GM19468 (cell line): ENCODE measurements at regions not wholly inside any gene's neighbourhood (a gene's known extent, or its start where the extent isn't known, plus 50 kb on each side); places are given as distances from the start of the nearest gene placed in this dataset.

Source experiments
- ATAC-seq: cut with Tn5 transposase; IDR thresholded peaks from one replicate; pipeline ENCODE4 v1.9.1; 2021; ENCODE audit warnings: mild to moderate bottlenecking, moderate library complexity, moderate number of reproducible peaks; ENCODE audit not compliant: unreplicated experiment; ENCODE audit errors: extremely low read depth

DNA sequence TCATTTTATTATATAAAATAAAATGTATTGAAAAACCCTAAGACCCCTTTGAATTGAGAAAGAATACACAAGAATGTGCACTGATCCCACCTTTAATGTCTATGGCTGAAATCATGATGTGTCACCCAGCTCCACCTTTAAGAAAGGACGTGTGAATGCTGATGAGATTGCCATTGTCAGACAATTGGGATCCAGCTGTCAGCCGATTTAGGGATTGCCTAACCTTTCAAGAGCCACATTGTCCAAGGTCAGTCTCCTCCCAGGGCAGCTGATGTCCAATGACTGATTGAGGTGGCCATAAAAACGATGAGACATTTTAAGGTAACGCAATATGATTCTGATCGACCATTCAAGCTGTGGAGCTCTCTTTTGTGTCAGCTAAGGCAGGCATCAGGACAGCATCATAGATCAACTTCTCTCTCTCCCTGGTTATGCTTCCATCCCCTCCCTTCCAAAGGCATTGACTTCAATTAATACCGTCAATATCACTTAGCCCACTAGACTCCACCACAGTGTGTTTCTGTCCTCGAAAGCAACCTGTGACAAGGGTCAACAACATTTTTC is 1676.4 kb downstream of the PCDH7 start:
- no peak for ATAC-seq

GRCh38 chr4:32400870-32401269 is 1680.7 kb downstream of the PCDH7 start:
- ATAC-seq = no peak

DNA sequence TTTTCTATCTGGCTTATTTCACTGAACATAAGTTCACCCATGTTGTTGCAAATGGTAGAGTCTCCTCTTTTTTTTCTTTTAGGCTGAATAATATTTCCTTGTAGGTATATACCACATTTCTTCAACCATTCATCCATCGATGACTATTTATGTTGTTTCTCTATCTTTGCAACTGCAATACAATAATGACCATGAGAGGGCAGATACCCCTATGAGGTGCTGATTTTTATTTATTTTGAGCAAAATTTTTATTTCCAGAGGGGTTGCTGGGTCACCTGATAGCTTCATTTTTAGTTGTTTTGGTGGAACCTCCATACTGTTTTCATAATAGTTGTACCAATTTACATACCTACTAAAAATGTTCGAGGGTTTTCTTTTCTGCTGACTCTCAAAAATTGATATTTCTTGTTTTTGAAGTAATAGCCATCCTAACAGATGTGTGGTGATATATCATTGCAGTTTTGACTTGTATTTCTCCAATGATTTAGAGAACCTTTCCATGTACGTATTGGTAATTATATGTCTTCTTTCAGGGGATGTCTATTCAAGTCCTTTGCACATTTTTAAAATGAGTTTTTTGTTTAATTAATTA is 1697.0 kb downstream of the PCDH7 start:
- no peak for ATAC-seq

- no peak for ATAC-seq
Observed at GRCh38 chr4:32423267-32423666, 1703.1 kb downstream of the PCDH7 start.

- ATAC-seq = no peak
Observed at GRCh38 chr4:32425243-32425642, 1705.1 kb downstream of the PCDH7 start.

DNA sequence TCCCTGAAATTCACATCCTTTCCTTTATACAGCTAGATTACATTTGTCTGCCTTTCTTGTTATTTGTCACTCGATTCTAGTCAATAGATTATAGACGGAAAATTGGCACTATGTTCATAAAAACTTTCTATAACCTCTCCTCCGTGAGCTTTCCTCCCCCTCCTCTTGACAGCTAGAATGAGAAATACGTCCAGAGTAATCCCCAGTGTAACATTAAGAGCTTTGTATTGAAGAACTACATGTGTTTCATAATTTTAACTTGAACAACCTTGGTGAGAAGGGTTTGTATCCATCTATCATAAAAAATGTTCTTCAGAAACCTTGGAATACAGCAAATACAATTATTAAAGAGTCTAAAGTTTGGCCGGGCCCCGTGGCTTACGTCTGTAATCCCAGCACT is 1707.4 kb downstream of the PCDH7 start:
- no peak for ATAC-seq

- no peak for ATAC-seq
Observed at GRCh38 chr4:32429151-32429550, 1709.0 kb downstream of the PCDH7 start.

DNA sequence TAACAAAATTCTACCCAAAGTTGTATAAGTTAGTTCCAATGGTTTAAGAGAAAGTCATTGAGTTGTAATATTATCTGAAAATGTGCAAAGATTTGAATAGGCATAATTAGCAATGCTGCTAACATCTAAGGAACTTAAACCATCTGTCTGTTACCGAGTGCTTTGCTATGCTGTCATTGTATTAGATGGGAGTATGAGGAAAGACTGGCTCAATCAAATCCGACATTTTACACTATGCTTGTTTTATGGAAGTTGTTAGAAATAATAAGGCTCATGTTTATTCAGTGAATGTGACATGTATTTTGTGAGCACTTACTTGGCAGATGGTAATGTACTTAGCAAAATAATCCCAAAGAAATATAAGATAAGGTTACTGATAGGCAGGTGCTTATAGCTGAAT is 1715.1 kb downstream of the PCDH7 start:
- ATAC-seq = no peak

DNA sequence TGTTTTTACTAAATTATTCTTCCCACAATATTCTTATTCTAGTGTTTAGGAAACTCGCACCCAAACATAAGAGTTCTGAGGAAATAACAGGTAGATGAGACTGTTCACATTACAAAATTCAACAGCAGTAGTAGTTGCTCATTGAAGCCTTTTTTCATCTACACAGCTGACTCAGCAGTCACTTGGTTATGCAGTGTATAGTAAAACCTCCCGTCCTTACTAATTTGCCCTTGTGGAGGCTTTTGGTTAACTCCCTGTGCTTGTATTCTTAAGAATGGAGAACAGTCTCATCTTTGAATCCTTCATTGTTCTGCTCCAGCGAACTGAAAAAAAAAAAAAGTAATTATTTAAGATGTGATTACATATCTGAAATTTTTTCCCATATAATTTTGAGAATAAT is 1716.6 kb downstream of the PCDH7 start:
- no peak for ATAC-seq

- ATAC-seq = no peak
Observed at GRCh38 chr4:32440391-32440790, 1720.2 kb downstream of the PCDH7 start.

GRCh38 chr4:32454482-32454881 is 1734.3 kb downstream of the PCDH7 start:
- ATAC-seq = no peak

GRCh38 chr4:32455231-32455630 is 1735.1 kb downstream of the PCDH7 start:
- no peak for ATAC-seq

GRCh38 chr4:32460972-32461371 is 1740.8 kb downstream of the PCDH7 start:
- ATAC-seq = no peak

GRCh38 chr4:32462944-32463343 is 1742.8 kb downstream of the PCDH7 start:
- no peak for ATAC-seq

- no peak for ATAC-seq
Observed at GRCh38 chr4:32470087-32470585, 1750.0 kb downstream of the PCDH7 start.

DNA sequence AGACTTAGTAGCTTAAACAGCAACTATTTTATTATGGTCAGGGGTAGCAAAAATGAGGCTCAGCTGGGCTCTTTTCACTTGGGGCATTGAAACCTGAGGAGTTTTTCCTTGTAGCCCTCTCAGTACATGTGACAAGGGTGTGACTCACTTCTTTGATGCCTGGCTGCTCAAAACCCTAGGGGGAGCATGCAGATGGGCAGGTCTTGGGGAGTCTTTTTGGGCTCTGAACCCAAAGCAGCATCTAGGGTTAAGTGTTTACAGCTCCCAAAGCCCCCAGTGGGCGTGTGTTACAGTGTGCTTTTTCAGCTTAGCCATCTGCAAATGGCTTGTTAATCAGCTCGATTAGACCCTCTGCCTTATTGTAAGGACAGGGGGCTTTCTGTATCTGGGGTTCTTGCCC is 1752.7 kb downstream of the PCDH7 start:
- ATAC-seq = no peak

- ATAC-seq = no peak
Observed at GRCh38 chr4:32475710-32476109, 1755.5 kb downstream of the PCDH7 start.

- no peak for ATAC-seq
Observed at GRCh38 chr4:32477518-32477917, 1757.3 kb downstream of the PCDH7 start.

- no peak for ATAC-seq
Observed at GRCh38 chr4:32485956-32486355, 1765.8 kb downstream of the PCDH7 start.

DNA sequence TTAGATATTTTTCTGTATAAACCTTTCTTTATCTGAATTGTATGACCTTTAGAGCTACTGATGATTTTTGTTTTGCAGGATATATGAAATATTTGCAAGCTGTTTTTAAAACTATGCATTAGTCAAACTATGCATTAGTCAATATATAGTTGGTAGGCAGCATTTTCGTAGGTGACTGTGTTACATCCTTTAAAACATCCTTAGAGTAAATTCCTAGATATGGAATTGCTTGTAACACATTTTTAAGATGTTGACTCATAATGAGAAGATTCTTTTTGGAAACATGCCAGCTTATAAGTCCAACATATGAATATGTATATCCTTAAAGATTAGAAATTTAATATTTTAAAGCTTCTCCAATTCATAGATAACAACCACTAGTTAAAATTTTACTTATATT is 1768.5 kb downstream of the PCDH7 start:
- no peak for ATAC-seq

DNA sequence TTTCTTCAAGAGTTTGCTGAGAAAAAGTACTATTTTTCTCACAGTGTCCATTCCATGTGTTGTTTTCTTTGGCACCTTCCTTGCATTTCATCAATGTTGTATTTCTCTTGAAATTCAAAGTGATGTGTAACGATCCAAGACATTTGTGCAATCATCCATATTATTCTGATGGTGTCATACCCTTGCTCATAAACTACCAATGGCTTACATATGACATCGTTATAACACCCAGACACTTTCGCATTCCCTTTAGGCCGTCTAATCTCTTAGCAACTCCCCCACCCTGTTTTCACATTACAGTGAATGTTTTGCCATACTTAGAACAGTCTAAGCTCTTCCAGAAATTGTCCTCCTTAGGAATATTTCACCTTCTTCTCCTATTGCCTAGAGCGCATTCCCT is 1779.0 kb downstream of the PCDH7 start:
- no peak for ATAC-seq

DNA sequence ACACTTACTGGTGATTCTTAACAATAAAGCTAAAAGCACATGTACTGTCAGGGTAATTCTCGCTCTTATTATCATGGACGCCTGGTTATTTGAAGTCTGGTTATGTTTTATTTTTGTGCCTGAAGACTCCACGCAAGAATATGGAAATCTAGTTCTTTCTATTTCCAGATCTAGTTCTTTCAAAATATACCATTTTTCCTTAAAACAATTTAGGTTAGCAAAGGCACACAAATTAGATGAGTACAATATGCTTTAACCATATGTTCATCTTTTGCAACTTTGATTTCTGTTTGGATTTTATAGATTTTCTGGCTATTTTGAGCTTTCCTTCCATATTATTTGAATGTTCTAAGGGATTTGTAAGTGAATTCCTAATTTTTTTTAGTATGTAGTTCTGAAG is 1783.1 kb downstream of the PCDH7 start:
- ATAC-seq = no peak
